ENCODE measurements at regions not wholly inside any gene's neighbourhood (a gene's known extent, or its start where the extent isn't known, plus 50 kb on each side); places are given as distances from the start of the nearest gene placed in this dataset.

- no peak for DNase-seq (ENCODE audit: extremely low spot score)
- TF ChIP-seq CTCF (IDR thresholded peaks at IDR 0.05; ENCODE audit: control extremely low read depth, extremely low read depth, low read depth, missing control alignments): no peak
- ChIA-PET CTCF (no interaction called here), POLR2A (no interaction called here)
Observed at GRCh38 chr18:47461977-47462376, 210.5 kb upstream of the SKOR2 start.

GRCh38 chr18:47461406-47461948 is 210.0 kb upstream of the SKOR2 start:
- no peak for DNase-seq (ENCODE audit: extremely low spot score)
- ChIA-PET CTCF (no interaction called here), POLR2A (no interaction called here)
- TF ChIP-seq CTCF (IDR thresholded peaks at IDR 0.05; ENCODE audit: control extremely low read depth, extremely low read depth, low read depth, missing control alignments): no peak

- no peak for DNase-seq (ENCODE audit: extremely low spot score)
- POLR2A ChIA-PET: no interaction called here
- TF ChIP-seq CTCF (IDR thresholded peaks at IDR 0.05; ENCODE audit: control extremely low read depth, extremely low read depth, low read depth, missing control alignments): no peak
- CTCF ChIA-PET: no interaction called here
Observed at GRCh38 chr18:47458483-47458882, 207.0 kb upstream of the SKOR2 start.

- TF ChIP-seq CTCF (IDR thresholded peaks at IDR 0.05; ENCODE audit: control extremely low read depth, extremely low read depth, low read depth, missing control alignments): no peak
- ChIA-PET CTCF (no interaction called here), POLR2A (no interaction called here)
- DNase-seq (ENCODE audit: extremely low spot score): no peak
Observed at GRCh38 chr18:47457614-47458013, 206.2 kb upstream of the SKOR2 start.

GRCh38 chr18:47453038-47453437 is 201.6 kb upstream of the SKOR2 start:
- CTCF ChIA-PET: no interaction called here
- TF ChIP-seq CTCF (IDR thresholded peaks at IDR 0.05; ENCODE audit: control extremely low read depth, extremely low read depth, low read depth, missing control alignments): no peak
- DNase-seq (ENCODE audit: extremely low spot score): no peak
- POLR2A ChIA-PET: no interaction called here

- ChIA-PET CTCF (no interaction called here), POLR2A (no interaction called here)
- DNase-seq (ENCODE audit: extremely low spot score): no peak
- no peak for TF ChIP-seq CTCF (IDR thresholded peaks at IDR 0.05; ENCODE audit: control extremely low read depth, extremely low read depth, low read depth, missing control alignments)
Observed at GRCh38 chr18:47448956-47449355, 197.5 kb upstream of the SKOR2 start.

- CTCF ChIA-PET: no interaction called here
- no peak for TF ChIP-seq CTCF (IDR thresholded peaks at IDR 0.05; ENCODE audit: control extremely low read depth, extremely low read depth, low read depth, missing control alignments)
- no peak for DNase-seq (ENCODE audit: extremely low spot score)
Observed at GRCh38 chr18:47441914-47442313, 190.5 kb upstream of the SKOR2 start.

More at GRCh38 chr18:47441914-47442313, 190.5 kb upstream of the SKOR2 start:
- POLR2A ChIA-PET: no interaction called here
